ENCODE measurements at regions not wholly inside any gene's neighbourhood (a gene's known extent, or its start where the extent isn't known, plus 50 kb on each side); places are given as distances from the start of the nearest gene placed in this dataset.

DNA sequence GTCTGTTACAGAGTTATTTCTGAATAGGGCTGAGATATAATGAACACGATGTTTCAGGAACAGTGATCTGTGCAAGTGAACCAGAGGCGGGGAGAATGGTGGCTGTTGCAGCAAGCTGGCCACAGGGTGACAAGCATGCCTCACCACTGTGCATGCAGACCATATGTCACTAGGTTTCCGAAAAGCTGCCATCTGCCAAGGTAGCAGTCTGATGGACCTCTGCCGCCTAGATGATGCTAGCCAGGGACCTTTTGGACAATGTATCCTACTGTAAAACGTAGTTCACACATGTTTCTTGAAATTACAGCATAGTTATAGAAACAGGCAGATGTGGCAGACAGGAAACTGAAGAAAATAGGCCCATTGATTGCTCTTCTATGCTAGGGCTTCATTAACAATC lies 204.2 kb upstream of the RRP15 start:
- TF ChIP-seq CTCF (IDR thresholded peaks at IDR 0.05; ENCODE audit: insufficient read depth, low read length, poor library complexity, severe bottlenecking) (no peak), EZH2phosphoT487 (conservative IDR thresholded peaks at IDR 0.05; ENCODE audit: low read length) (no peak)
